Kidney (tissue), 13 donors: ENCODE measurements at regions not wholly inside any gene's neighbourhood (a gene's known extent, or its start where the extent isn't known, plus 50 kb on each side); places are given as distances from the start of the nearest gene placed in this dataset.

Experiments
- DNase-seq, 5 donors: peaks; one replicate each; pipeline ENCODE4 v3.0.0-alpha.2; 2013 to 2020
- FAIRE-seq: peaks from 2 replicates; lab custom pipeline; 2012; peaks lifted over from hg19 to GRCh38; lab: Jason Lieb, UNC
- H3K27ac ChIP-seq, 2 donors: one replicate each; pipeline ENCODE4 v1.7.0; 2013; ENCODE audit warnings: low read depth in 2 of 2, low read length in 2 of 2, inconsistent platforms in 1 of 2
- H3K27me3 ChIP-seq: one replicate; pipeline ENCODE4 v1.7.1; 2013; ENCODE audit warnings: low read length, inconsistent platforms; ENCODE audit not compliant: control insufficient read depth, insufficient read depth
- H3K36me3 ChIP-seq, 3 donors: one replicate each; pipeline versions ENCODE4 v1.7.0 to v1.7.1; 2013; ENCODE audit warnings: low read length in 3 of 3, control low read depth in 1 of 3, inconsistent platforms in 1 of 3; ENCODE audit not compliant: insufficient read depth in 3 of 3, control insufficient read depth in 2 of 3
- H3K4me1 ChIP-seq, 3 donors: one replicate each; pipeline versions ENCODE4 v1.7.0 to v1.7.1; 2013; ENCODE audit warnings: low read length in 3 of 3, inconsistent platforms in 1 of 3, low read depth in 1 of 3; ENCODE audit not compliant: control insufficient read depth in 2 of 3, insufficient read depth in 2 of 3
- H3K4me3 ChIP-seq, 3 donors: one replicate each; pipeline versions ENCODE4 v1.7.0 to v1.8.1; 2013; ENCODE audit warnings: low read length in 3 of 3, control low read depth in 1 of 3, inconsistent platforms in 1 of 3
- H3K9ac ChIP-seq, 3 donors: one replicate each; pipeline versions ENCODE4 v1.7.0 to v1.7.1; 2013; ENCODE audit warnings: low read length in 3 of 3, control low read depth in 1 of 3, inconsistent platforms in 1 of 3
- H3K9me3 ChIP-seq, 3 donors: one replicate each; pipeline versions ENCODE4 v1.7.0 to v1.7.1; 2013; ENCODE audit warnings: low read length in 3 of 3, control low read depth in 1 of 3, inconsistent platforms in 1 of 3; ENCODE audit not compliant: control insufficient read depth in 2 of 3, insufficient read depth in 1 of 3
- intact Hi-C: fragments of 100-400 bp; cut with DNase I; formaldehyde crosslinking; loops from one replicate; pipeline ENCODE4 v1.11.1; 2022
- TF ChIP-seq, protein P1 (sequence below): IDR thresholded peaks from 3 replicates; pipeline ENCODE4 v1.5.1; 2012; ENCODE audit warnings: mild to moderate bottlenecking, moderate library complexity, borderline replicate concordance; ENCODE audit not compliant: insufficient read depth; ENCODE audit errors: extremely low read depth
- donor health status: control.
- donor health status: control.
- donor health status: control.
- donor health status: control.
- donor health status: control.
- donor health status: DM: yes; HTN: yes; CAD: no.
- donor health status: Normal renal cell carcinoma (clear cell type).

DNA sequence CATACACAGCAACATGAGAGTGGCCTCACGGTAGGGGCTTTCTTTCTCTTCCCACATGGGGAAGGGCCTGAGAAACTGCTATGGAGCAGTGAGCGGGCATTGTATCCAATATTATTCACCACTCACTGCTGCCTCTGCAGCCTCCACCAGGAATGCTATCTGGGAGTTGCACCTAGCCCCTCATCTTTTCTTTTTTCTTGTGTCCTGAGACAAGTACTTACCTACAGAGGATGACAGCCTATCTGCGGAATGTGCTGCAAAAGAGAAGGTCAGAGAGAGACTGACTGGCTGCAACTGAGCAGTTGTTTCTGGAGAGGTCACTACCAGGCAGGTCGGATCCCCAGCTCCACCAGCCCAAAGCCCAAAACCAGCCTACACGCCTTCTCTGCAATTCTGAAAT lies 52.1 kb upstream of the HTATIP2 start:
- TF ChIP-seq, protein P1, sequence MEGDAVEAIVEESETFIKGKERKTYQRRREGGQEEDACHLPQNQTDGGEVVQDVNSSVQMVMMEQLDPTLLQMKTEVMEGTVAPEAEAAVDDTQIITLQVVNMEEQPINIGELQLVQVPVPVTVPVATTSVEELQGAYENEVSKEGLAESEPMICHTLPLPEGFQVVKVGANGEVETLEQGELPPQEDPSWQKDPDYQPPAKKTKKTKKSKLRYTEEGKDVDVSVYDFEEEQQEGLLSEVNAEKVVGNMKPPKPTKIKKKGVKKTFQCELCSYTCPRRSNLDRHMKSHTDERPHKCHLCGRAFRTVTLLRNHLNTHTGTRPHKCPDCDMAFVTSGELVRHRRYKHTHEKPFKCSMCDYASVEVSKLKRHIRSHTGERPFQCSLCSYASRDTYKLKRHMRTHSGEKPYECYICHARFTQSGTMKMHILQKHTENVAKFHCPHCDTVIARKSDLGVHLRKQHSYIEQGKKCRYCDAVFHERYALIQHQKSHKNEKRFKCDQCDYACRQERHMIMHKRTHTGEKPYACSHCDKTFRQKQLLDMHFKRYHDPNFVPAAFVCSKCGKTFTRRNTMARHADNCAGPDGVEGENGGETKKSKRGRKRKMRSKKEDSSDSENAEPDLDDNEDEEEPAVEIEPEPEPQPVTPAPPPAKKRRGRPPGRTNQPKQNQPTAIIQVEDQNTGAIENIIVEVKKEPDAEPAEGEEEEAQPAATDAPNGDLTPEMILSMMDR: no peak
- no peaks in the 10 kb centered on the region for H3K36me3 ChIP-seq
- no peaks in the 10 kb centered on the region for H3K4me1 ChIP-seq
- DNase-seq (no peak), FAIRE-seq (no peak)
- no peak overlapping the region for H3K27ac ChIP-seq
- intact Hi-C loops: no loop called here
- no peaks in the 10 kb centered on the region for H3K9me3 ChIP-seq
- H3K27me3 ChIP-seq: no peaks in the 10 kb centered on the region
- H3K4me3 ChIP-seq: no peak overlapping the region
- H3K9ac ChIP-seq: no peak overlapping the region

DNA sequence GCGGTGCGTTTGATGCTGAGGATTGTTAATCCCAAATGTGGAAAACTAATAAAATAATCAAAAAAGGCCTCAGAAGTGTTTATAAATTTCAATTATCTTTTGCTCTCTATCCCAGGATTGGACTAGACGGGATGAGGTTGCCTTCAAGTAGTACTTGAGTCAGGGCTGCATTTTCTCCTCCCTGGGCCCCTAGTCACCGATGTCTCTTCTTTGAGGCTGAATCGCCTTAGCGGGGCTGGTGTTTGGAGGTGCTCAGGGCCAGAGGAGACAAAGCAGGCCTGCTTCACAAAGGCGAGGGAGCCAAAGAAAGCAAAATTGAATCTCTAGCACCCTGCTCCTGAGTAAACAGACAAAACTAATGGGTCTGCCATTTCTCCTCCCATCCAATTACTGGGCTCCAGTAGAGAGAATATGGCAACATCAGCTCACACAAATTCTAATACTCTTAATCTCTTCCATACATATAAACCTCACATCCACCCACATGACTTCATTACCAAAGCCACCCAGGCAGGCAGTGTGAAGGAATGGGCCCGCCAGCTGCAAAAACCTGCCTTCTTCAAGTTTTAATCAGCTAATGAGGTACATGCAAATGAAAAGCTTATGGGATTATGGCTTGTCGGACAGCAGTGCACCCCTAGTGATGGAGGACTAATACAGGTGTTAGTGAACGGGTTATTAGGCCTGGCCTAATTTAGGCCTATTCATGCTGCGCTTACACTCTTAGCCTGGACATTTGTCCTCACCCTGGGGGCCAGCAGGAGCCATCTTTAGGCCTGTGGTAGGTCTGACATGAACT lies 52.7 kb upstream of the HTATIP2 start:
- Histone ChIP-seq H3K27me3 (no peaks in the 10 kb centered on the region), H3K9me3 (no peaks in the 10 kb centered on the region), H3K4me1 (no peaks in the 10 kb centered on the region), H3K4me3 (no peak overlapping the region), H3K36me3 (no peaks in the 10 kb centered on the region), H3K9ac (no peak overlapping the region), H3K27ac (no peak overlapping the region)
- FAIRE-seq: no peak
- intact Hi-C loops: no loop called here
- TF ChIP-seq, protein P1: no peak
- no peak for DNase-seq

DNA sequence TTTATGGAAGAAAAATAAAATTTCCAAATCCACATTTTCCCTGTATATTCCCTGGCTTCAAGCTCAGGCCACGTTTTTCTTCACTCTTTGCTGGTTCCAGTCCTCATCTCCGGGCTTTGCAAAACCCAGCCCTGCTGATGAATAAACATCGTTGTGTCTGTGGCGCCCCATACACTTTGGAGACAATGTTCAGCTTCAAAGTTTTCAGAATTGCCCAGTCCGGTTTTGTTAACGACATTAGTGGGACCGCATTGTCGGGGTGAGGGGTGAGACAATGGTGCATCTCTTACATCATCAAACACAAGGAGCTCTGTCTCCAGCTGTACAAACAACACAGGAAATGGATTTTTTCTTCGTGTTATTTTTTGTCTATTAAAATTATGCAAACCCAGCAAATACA lies 53.4 kb upstream of the HTATIP2 start:
- Histone ChIP-seq H3K27me3 (no peaks in the 10 kb centered on the region), H3K36me3 (no peaks in the 10 kb centered on the region), H3K4me1 (no peaks in the 10 kb centered on the region), H3K9ac (no peak overlapping the region), H3K27ac (no peak overlapping the region), H3K4me3 (no peak overlapping the region), H3K9me3 (no peaks in the 10 kb centered on the region)
- FAIRE-seq (no peak), DNase-seq (no peak)
- TF ChIP-seq, protein P1: no peak
- intact Hi-C loops: no loop called here
